WERI-Rb-1 (cell line): ENCODE measurements at regions not wholly inside any gene's neighbourhood (a gene's known extent, or its start where the extent isn't known, plus 50 kb on each side); places are given as distances from the start of the nearest gene placed in this dataset.

ENCODE experiments used
- DNase-seq: peaks from one replicate; pipeline ENCODE4 v3.0.0-alpha.2; 2020
- H3K27ac ChIP-seq: fragments of 250-450 bp; sonication (Bioruptor Pico); 2 replicates; pipeline ENCODE4 v1.5.1; 2020; ENCODE audit warnings: mild to moderate bottlenecking, moderate library complexity
- H3K27me3 ChIP-seq: fragments of 250-450 bp; sonication (Bioruptor Pico); 2 replicates; pipeline ENCODE4 v1.5.1; 2021; ENCODE audit warnings: mild to moderate bottlenecking, low read depth, moderate library complexity; ENCODE audit not compliant: insufficient read depth, severe bottlenecking
- H3K36me3 ChIP-seq: fragments of 250-450 bp; sonication (Bioruptor Pico); 2 replicates; pipeline ENCODE4 v1.5.1; 2020; ENCODE audit warnings: mild to moderate bottlenecking, moderate library complexity
- H3K4me3 ChIP-seq: 2 replicates; pipeline ENCODE4 v1.5.1; 2011; ENCODE audit warnings: low read depth, mild to moderate bottlenecking, control low read depth, low read length
- H3K9me3 ChIP-seq: fragments of 250-450 bp; sonication (Bioruptor Pico); 2 replicates; pipeline ENCODE4 v1.5.1; 2021; ENCODE audit warnings: mild to moderate bottlenecking, moderate library complexity; ENCODE audit not compliant: severe bottlenecking
- CTCF ChIP-seq: IDR thresholded peaks from 2 replicates; pipeline ENCODE4 v1.5.1; 2011; ENCODE audit warnings: low read depth, mild to moderate bottlenecking, control low read depth, inconsistent platforms, low read length

GRCh38 chr1:34578306-34578705 is 176.5 kb upstream of the GJB5 start:
- Histone ChIP-seq H3K4me3 (no peak overlapping the region), H3K36me3 (no peaks in the 10 kb centered on the region), H3K27ac (no peak overlapping the region), H3K27me3 (peaks cover 66% of the 10 kb centered on the region), H3K9me3 (no peaks in the 10 kb centered on the region)
- TF ChIP-seq CTCF = no peak
- DNase-seq = no peak

- DNase-seq = no peak
- H3K27me3 ChIP-seq = peaks cover 54% of the 10 kb centered on the region
- no peaks in the 10 kb centered on the region for H3K36me3 ChIP-seq
- H3K4me3 ChIP-seq = no peak overlapping the region
- no peaks in the 10 kb centered on the region for H3K9me3 ChIP-seq
- H3K27ac ChIP-seq = no peak overlapping the region
- TF ChIP-seq CTCF = no peak
These were observed 172.5 kb upstream of the GJB5 start for GRCh38 chr1:34582356-34582755.

- TF ChIP-seq CTCF = no peak
- no peak overlapping the region for H3K27ac ChIP-seq
- H3K9me3 ChIP-seq = no peaks in the 10 kb centered on the region
- peaks cover 50% of the 10 kb centered on the region for H3K27me3 ChIP-seq
- DNase-seq = no peak
- no peak overlapping the region for H3K4me3 ChIP-seq
- H3K36me3 ChIP-seq = no peaks in the 10 kb centered on the region
These were observed 167.1 kb upstream of the GJB5 start for GRCh38 chr1:34587761-34588160.

GRCh38 chr1:34590211-34590623 is 164.6 kb upstream of the GJB5 start:
- H3K9me3 ChIP-seq = no peaks in the 10 kb centered on the region
- no peaks in the 10 kb centered on the region for H3K36me3 ChIP-seq
- H3K27ac ChIP-seq = no peak overlapping the region
- no peak for DNase-seq
- H3K27me3 ChIP-seq = peaks cover 56% of the 10 kb centered on the region
- TF ChIP-seq CTCF = no peak
- H3K4me3 ChIP-seq = no peak overlapping the region

GRCh38 chr1:34591751-34592629 is 162.9 kb upstream of the GJB5 start:
- Histone ChIP-seq H3K27ac (no peak overlapping the region), H3K9me3 (no peaks in the 10 kb centered on the region), H3K27me3 (peaks cover 61% of the 10 kb centered on the region), H3K36me3 (no peaks in the 10 kb centered on the region), H3K4me3 (no peak overlapping the region)
- peak; percentile 10 for DNase-seq
- peak; percentile 34 for TF ChIP-seq CTCF
